ENCODE measurements at regions not wholly inside any gene's neighbourhood (a gene's known extent, or its start where the extent isn't known, plus 50 kb on each side); places are given as distances from the start of the nearest gene placed in this dataset.

GRCh38 chr15:39432912-39433348, 147.9 kb upstream of the THBS1 start:
- Histone ChIP-seq H3K9me3 (no peaks in the 10 kb centered on the region), H3K4me3 (ENCODE audit: low read depth, low read length) (no peak overlapping the region), H3K36me3 (ENCODE audit: control insufficient read depth, insufficient read depth, low read length) (no peaks in the 10 kb centered on the region), H3K4me1 (peaks cover 15% of the 10 kb centered on the region), H3K27me3 (replicated peaks; ENCODE audit: control insufficient read depth, insufficient read depth, low read length) (no peaks in the 10 kb centered on the region)
- CTCF ChIA-PET: no interaction called here
- no peak for DNase-seq
- no peak overlapping the region for H3K4me3 Mint-ChIP-seq (ENCODE audit: unreplicated experiment)
- no peak for TF ChIP-seq CTCF (IDR thresholded peaks at IDR 0.05; ENCODE audit: insufficient read depth in 1 of 2, low read depth in 1 of 2, low read length in 1 of 2, severe bottlenecking in 1 of 2, unreplicated experiment in 1 of 2)
- peaks cover 10% of the 10 kb centered on the region for H3K9me3 Mint-ChIP-seq (ENCODE audit: unreplicated experiment)
- POLR2A ChIA-PET: no interaction called here
- peaks cover 13% of the 10 kb centered on the region for H3K4me1 Mint-ChIP-seq (ENCODE audit: low read depth, unreplicated experiment)
- no peak overlapping the region for H3K27ac Mint-ChIP-seq (ENCODE audit: unreplicated experiment)
- no peaks in the 10 kb centered on the region for H3K36me3 Mint-ChIP-seq (ENCODE audit: insufficient read depth, unreplicated experiment)
- no TSS peak for BruUV-seq (replicated peaks)
- intact Hi-C loops (cut with micrococcal nuclease; ENCODE audit: unreplicated experiment): loop anchor here (10.0 kb wide), 1 partner anchor 78 kb away; no protein-coding TSS in a partner anchor
- H3K27me3 Mint-ChIP-seq (ENCODE audit: insufficient read depth, unreplicated experiment): no peaks in the 10 kb centered on the region

- peaks cover 10% of the 10 kb centered on the region for H3K9me3 Mint-ChIP-seq (ENCODE audit: unreplicated experiment)
- BruUV-seq (replicated peaks): no TSS peak
- no peaks in the 10 kb centered on the region for H3K27me3 ChIP-seq (replicated peaks; ENCODE audit: control insufficient read depth, insufficient read depth, low read length)
- H3K27ac Mint-ChIP-seq (ENCODE audit: unreplicated experiment): no peak overlapping the region
- H3K27me3 Mint-ChIP-seq (ENCODE audit: insufficient read depth, unreplicated experiment): no peaks in the 10 kb centered on the region
- intact Hi-C loops (cut with micrococcal nuclease; ENCODE audit: unreplicated experiment): loop anchor here (10.0 kb wide), 1 partner anchor 79 kb away; no protein-coding TSS in a partner anchor
- H3K36me3 ChIP-seq (ENCODE audit: control insufficient read depth, insufficient read depth, low read length): no peaks in the 10 kb centered on the region
- peaks cover 14% of the 10 kb centered on the region for H3K4me1 Mint-ChIP-seq (ENCODE audit: low read depth, unreplicated experiment)
- no peak for TF ChIP-seq CTCF (IDR thresholded peaks at IDR 0.05; ENCODE audit: insufficient read depth in 1 of 2, low read depth in 1 of 2, low read length in 1 of 2, severe bottlenecking in 1 of 2, unreplicated experiment in 1 of 2)
- H3K36me3 Mint-ChIP-seq (ENCODE audit: insufficient read depth, unreplicated experiment): no peaks in the 10 kb centered on the region
- no peak overlapping the region for H3K4me3 Mint-ChIP-seq (ENCODE audit: unreplicated experiment)
- H3K4me1 ChIP-seq: peaks cover 16% of the 10 kb centered on the region
- H3K4me3 ChIP-seq (ENCODE audit: low read depth, low read length): no peak overlapping the region
- POLR2A ChIA-PET: no interaction called here
- CTCF ChIA-PET: no interaction called here
- no peaks in the 10 kb centered on the region for H3K9me3 ChIP-seq
- DNase-seq: no peak
These were observed 147.5 kb upstream of the THBS1 start for GRCh38 chr15:39433376-39433775.

GRCh38 chr15:39434163-39434562, 146.7 kb upstream of the THBS1 start:
- H3K9me3 ChIP-seq: no peaks in the 10 kb centered on the region
- Mint-ChIP-seq H3K27me3 (ENCODE audit: insufficient read depth, unreplicated experiment) (no peaks in the 10 kb centered on the region), H3K36me3 (ENCODE audit: insufficient read depth, unreplicated experiment) (no peaks in the 10 kb centered on the region), H3K4me1 (ENCODE audit: low read depth, unreplicated experiment) (peaks cover 22% of the 10 kb centered on the region), H3K4me3 (ENCODE audit: unreplicated experiment) (no peak overlapping the region), H3K9me3 (ENCODE audit: unreplicated experiment) (peaks cover 10% of the 10 kb centered on the region), H3K27ac (ENCODE audit: unreplicated experiment) (peak overlapping the region; percentile 15)
- ChIA-PET CTCF (no interaction called here), POLR2A (no interaction called here)
- intact Hi-C loops (cut with micrococcal nuclease; ENCODE audit: unreplicated experiment): loop anchor here (10.0 kb wide), 1 partner anchor 79 kb away; no protein-coding TSS in a partner anchor
- TF ChIP-seq CTCF (IDR thresholded peaks at IDR 0.05; ENCODE audit: insufficient read depth in 1 of 2, low read depth in 1 of 2, low read length in 1 of 2, severe bottlenecking in 1 of 2, unreplicated experiment in 1 of 2): no peak
- DNase-seq: no peak
- peaks cover 24% of the 10 kb centered on the region for H3K4me1 ChIP-seq
- no TSS peak for BruUV-seq (replicated peaks)
- H3K27me3 ChIP-seq (replicated peaks; ENCODE audit: control insufficient read depth, insufficient read depth, low read length): no peaks in the 10 kb centered on the region
- H3K4me3 ChIP-seq (ENCODE audit: low read depth, low read length): no peak overlapping the region
- no peaks in the 10 kb centered on the region for H3K36me3 ChIP-seq (ENCODE audit: control insufficient read depth, insufficient read depth, low read length)

Measured in Caco-2 (cell line).